A549 (cell line): ENCODE measurements at regions not wholly inside any gene's neighbourhood (a gene's known extent, or its start where the extent isn't known, plus 50 kb on each side); places are given as distances from the start of the nearest gene placed in this dataset.

Experiments used
- CHD2 ChIP-seq: fragments of 150-350 bp; IDR thresholded peaks from 2 replicates; pipeline ENCODE4 v1.6.1; 2014; ENCODE audit warnings: low read length; ENCODE audit not compliant: partially characterized antibody
- CHD4 ChIP-seq: fragments of 200-600 bp; sonication (generic); IDR thresholded peaks from 2 replicates; pipeline ENCODE4 v1.6.1; 2016; ENCODE audit warnings: antibody characterized with exemption, mild to moderate bottlenecking, borderline replicate concordance
- EP300 ChIP-seq, 2 experiments: fragments of >200 bp; sonication (Bioruptor Twin); formaldehyde crosslinking; IDR thresholded peaks; 2 replicates in 1 of 2; 3 replicates in 1 of 2; pipeline ENCODE4 v1.6.1; 2016 to 2017
- MAFK ChIP-seq: fragments of 450-650 bp; IDR thresholded peaks from 2 replicates; pipeline ENCODE4 v1.6.1; 2014; ENCODE audit not compliant: partially characterized antibody
- PHF8 ChIP-seq: fragments of 200-600 bp; sonication (generic); IDR thresholded peaks from 2 replicates; pipeline ENCODE4 v1.6.1; 2016; ENCODE audit warnings: low read depth, mild to moderate bottlenecking, antibody characterized with exemption, moderate library complexity, borderline replicate concordance
- POLR2A ChIP-seq: IDR thresholded peaks from 2 replicates; pipeline ENCODE4 v1.6.1; 2012; ENCODE audit warnings: mild to moderate bottlenecking, low read length
- TF ChIP-seq, protein P1 (sequence below): IDR thresholded peaks from 2 replicates; pipeline ENCODE4 v1.6.1; 2012
- TF ChIP-seq, protein P2 (sequence below): fragments of >200 bp; sonication (Bioruptor Twin); formaldehyde crosslinking; IDR thresholded peaks from 3 replicates; pipeline ENCODE4 v1.5.1; 2016

DNA sequence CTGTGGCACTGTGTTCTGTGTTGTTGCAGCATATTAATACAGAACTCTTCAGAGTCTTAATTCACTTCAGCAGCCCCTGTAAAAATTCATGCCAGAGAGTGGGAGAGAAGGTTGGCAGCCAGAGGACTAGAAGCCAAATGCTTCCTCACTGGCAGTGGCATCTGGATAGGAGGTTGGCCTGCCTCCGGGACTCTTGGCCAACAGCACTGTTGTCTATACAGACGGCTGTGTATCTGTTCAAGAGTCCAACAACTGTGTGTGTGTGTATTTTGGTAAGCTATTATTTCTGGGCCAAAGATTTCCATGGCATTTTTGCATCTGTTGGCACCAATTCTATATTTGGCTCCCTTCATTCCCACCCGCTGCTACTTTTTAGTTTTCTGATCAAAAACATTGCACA, 156.0 kb upstream of the SOX2 start:
- TF ChIP-seq MAFK: no peak
- no peak for TF ChIP-seq CHD2
- TF ChIP-seq, protein P1, sequence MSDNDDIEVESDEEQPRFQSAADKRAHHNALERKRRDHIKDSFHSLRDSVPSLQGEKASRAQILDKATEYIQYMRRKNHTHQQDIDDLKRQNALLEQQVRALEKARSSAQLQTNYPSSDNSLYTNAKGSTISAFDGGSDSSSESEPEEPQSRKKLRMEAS: no peak
- no peak for TF ChIP-seq EP300 (IDR thresholded peaks at IDR 0.05)
- no peak for TF ChIP-seq POLR2A
- TF ChIP-seq PHF8: no peak
- TF ChIP-seq, protein P2, sequence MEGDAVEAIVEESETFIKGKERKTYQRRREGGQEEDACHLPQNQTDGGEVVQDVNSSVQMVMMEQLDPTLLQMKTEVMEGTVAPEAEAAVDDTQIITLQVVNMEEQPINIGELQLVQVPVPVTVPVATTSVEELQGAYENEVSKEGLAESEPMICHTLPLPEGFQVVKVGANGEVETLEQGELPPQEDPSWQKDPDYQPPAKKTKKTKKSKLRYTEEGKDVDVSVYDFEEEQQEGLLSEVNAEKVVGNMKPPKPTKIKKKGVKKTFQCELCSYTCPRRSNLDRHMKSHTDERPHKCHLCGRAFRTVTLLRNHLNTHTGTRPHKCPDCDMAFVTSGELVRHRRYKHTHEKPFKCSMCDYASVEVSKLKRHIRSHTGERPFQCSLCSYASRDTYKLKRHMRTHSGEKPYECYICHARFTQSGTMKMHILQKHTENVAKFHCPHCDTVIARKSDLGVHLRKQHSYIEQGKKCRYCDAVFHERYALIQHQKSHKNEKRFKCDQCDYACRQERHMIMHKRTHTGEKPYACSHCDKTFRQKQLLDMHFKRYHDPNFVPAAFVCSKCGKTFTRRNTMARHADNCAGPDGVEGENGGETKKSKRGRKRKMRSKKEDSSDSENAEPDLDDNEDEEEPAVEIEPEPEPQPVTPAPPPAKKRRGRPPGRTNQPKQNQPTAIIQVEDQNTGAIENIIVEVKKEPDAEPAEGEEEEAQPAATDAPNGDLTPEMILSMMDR: no peak
- no peak for TF ChIP-seq CHD4
